ENCODE measurements at regions not wholly inside any gene's neighbourhood (a gene's known extent, or its start where the extent isn't known, plus 50 kb on each side); places are given as distances from the start of the nearest gene placed in this dataset.

- no peak for DNase-seq (ENCODE audit: low spot score)
Observed at GRCh38 chr22:44442186-44442815, 55.7 kb downstream of the RTL6 start.

- no peak for DNase-seq (ENCODE audit: low spot score)
Observed at GRCh38 chr22:44441401-44442185, 56.4 kb downstream of the RTL6 start.

DNA sequence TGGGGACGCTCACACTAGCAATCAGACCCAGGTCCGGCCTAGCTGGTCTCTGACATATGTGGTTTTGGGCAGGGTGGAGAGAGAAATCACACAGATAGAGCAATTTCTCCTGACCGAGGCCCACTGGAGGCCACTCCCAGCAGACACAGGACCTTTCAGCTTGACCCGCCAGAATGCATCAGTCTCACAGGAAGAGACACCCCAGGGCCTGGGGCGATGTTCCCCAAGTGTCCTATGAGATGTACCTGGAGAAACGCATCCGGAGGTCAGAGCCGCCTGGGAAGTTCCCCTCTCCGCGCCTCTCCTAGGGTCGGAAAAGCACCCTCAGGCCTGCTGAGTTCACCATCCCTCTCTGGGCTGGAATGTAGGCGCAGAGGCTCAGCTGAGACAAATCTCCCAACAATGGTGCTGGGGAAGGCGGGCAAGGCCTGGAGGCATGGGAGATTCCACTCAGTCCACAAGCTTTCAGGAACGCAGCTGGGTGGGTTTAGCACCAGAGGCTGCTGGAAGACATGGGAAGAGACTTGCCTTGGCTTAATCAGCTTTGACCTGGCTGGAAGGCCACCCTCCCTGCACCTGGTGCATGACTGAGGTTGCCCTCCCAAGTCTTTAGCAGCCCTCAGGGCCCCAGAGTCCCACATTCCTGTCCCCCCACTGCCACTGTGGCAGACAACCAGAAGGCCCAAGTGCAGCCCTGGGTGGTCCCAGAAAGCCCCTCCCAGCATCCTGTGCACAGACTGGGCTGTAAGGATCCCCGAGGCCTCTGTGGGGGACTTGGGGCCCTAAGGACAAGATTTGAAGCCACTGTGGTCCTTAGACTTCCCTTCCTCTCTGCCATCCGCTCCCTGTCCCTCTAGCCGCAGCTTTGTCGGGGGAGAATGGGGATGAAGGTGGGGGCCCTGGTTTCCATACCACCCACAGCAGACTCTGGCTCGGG is 57.5 kb downstream of the RTL6 start:
- DNase-seq (ENCODE audit: low spot score) = no peak

GRCh38 chr22:44439356-44440223 is 58.4 kb downstream of the RTL6 start:
- no peak for DNase-seq (ENCODE audit: low spot score)

DNA sequence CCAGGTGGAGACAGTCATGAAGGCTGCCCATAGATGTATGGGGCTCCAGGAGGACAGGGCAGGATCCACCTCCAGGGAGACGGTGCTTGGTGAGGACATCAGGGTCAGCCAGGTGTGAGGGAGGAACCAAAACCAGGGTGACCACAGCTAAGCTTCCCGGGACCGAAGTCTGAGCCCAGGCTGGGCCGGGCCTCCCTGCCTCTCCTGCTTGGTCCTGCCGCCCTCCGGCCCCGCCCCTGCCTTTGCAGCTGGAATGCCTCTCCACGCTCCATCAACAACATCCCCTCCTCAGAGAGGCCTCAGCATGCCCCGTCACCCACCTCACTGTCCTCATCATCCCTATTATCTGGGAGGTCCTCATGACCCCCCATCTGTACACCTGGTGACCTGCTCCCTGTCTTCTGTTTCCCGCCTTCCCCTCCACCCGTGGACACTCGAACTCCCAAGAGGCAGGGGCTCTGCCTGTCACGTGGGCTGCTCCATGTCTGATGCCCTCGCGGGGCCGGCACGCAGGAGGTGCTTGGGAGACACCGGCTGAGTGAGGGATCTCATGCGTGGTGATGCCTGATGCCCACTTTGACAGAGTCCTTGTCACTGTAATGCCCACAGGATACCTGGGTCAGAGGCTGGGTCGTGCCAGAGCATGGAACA is 59.4 kb downstream of the RTL6 start:
- DNase-seq (ENCODE audit: low spot score) = no peak

GRCh38 chr22:44438056-44438455 is 60.0 kb downstream of the RTL6 start:
- DNase-seq (ENCODE audit: low spot score) = no peak

DNA sequence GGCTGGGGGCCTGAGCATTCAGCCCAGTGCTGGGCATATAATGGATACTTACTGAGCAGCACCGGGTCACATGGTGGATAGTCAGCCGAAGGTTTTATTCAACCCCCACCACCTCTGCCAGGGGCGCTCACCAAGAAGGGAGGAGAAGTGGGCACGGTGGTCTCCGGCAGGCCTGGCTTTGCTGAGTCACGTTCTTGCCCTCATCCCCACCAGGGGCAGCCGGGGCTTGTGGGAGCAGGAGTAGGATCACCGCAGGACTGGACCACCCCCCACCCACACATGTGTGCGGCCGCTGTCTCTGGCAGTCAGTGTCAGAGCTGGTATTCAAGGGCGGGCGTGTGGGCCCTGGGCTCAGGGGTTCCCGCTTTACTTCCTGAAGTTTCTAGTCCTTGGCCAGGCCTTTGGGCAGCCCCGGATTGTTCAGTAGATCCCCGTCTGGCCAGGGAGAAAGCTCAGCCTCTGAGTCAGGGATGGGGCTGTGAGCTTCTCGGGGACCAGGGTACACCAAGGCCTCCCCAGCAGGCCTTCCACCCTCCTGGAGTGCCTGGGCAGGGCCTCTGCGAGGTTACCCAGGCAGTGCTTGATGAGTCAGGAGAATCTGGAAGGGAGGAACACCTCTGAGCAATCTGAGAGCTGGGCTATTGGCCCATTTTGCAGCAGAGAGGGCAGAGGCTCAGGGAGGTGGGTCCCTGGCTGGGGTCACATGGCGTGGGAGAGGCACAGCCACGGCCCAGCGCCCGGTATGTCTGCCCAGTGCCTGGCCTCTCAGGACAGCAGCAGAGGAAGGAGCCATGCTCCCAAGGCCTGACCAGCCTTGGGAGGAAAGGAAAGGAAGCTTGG is 60.6 kb downstream of the RTL6 start:
- DNase-seq (ENCODE audit: low spot score) = no peak

GRCh38 chr22:44436736-44437135 is 61.3 kb downstream of the RTL6 start:
- no peak for DNase-seq (ENCODE audit: low spot score)

DNA sequence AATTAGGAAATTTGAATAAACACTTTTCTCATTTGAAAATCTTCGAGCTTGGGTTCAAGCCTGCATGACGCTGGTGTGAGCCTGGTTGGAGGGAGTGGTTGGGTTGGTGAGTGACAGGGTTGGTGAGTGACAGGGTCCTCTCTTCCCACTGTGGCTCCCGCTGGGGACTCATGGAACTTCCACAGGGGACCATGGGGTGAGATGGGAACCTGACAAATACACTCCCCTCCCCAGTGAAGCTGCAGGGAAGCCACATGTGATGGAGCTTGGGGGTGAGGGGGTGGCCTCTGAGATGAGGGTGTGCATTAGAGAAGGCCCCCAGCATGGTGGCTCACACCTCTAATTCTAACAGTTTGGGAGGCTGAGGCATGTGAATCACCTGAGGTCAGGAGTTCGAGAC is 66.8 kb downstream of the RTL6 start:
- no peak for DNase-seq (ENCODE audit: low spot score)

- DNase-seq (ENCODE audit: low spot score) = no peak
Observed at GRCh38 chr22:44430716-44431115, 67.3 kb downstream of the RTL6 start.

DNA sequence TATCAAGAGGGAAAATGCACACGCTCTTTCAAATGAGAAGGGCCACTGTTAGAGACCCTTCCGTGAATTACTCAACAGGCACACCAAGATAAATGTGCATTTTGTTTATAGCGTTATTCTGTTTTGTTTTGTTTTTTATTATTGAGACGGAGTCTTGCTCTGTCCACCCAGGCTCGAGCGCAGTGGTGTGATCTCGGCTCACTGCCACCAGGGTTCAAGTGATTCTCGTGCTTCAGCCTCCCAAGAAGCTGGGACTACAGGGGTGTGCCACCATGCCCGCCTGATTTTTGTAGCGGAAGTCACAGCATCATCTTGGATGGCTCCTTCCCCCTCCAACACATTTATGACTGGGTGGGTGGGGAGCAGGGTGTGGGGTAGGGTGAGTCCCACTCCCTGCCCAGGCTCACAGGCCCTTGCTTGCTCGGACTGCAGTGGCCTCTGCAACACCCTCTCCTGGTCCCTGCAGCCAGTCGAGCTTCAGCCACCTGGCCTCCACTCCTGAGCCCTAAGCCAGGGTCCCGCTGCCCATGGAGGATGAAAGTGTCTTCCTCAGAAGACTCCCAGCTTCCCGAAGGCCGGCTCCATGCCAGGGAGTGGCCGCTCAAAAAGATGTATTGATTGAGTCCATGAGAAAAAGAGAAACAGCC is 68.0 kb downstream of the RTL6 start:
- DNase-seq (ENCODE audit: low spot score) = no peak

DNA sequence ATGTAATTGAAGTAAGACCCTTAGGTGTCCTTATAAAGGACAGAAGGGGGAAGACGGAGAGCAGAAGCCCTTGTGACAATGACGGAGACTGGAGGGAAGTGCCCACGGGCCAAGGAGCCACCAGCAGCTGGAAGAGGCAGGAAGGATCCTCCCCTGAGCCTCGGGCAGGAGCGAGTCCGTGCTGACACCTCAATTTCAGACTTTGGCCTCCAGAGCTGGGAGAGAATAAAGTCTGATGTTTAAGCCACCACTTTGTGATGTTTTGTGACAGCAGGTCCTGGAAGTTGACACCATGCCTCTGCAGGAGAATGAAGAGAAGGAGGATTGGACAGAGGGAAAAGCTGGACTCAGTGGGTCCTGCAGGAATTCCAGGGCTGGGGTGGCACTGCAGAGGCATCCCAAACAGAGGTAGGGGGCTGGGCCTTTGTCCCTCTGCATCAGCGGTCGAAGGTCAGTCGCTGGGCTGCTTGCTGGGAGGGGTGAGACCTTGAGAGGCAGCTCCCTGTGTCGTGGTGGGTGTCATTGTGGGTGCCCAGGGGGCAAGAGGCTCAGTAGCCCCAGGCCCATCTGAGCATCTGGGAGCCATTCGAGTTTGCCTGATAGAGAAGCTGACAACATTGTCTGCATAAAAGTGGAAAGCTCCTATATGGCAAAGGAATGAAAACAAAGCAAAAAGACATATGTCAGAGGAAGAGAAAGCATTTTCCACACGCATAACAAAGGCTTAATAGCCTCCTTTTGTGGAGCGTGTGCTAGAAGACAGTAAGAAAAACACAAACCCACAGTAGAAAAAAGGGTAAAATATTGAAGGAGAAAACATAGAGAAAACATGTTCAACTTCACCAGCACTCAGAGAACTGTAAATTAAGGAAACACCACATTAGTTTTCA is 68.8 kb downstream of the RTL6 start:
- no peak for DNase-seq (ENCODE audit: low spot score)

DNA sequence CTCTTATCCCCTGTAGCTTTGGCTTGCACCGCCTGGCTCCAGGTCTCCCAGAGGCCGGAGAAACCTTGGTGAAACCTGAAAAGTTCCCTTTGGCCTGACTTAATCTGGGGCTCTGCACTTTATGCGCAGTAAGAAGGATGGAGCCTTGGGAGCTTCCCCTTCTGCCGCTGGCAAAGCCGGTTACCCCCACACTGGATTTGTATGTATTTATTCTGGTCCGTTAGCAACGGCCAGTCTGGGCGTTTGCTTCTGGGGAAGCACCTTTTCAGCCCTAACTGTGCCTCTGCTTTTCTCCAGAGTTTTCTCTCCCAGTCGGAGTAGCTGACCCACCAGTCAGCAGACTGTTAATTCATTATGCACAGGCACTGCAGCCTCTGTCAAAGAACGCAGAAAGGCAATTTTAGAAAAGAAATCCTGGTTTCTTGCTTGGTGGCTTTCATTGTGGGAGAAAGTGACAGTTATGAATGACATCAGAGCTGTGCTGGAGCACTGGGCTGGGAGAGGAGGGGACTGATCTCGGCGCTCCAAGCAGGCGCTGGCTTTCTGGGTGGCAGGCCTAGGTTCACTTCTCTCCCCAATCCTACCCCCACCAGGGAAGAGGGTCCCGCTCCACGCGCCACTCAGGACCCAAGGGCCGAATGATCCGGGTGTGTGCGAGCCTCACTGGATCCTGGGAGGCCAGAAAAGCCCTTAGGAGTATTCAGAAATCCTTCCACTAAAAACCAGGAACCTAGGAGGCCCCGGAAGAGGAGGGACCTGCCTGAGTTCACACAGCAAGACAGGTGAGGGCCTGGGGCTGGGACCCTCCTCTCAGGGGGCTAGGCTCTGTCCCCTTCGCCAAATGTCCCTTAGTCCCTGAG is 70.2 kb downstream of the RTL6 start:
- no peak for DNase-seq (ENCODE audit: low spot score)

- DNase-seq (ENCODE audit: low spot score) = no peak
Observed at GRCh38 chr22:44426981-44427380, 71.1 kb downstream of the RTL6 start.

- DNase-seq (ENCODE audit: low spot score) = no peak
Observed at GRCh38 chr22:44425694-44426045, 72.4 kb downstream of the RTL6 start.

- no peak for DNase-seq (ENCODE audit: low spot score)
Observed at GRCh38 chr22:44424867-44425693, 73.0 kb downstream of the RTL6 start.

DNA sequence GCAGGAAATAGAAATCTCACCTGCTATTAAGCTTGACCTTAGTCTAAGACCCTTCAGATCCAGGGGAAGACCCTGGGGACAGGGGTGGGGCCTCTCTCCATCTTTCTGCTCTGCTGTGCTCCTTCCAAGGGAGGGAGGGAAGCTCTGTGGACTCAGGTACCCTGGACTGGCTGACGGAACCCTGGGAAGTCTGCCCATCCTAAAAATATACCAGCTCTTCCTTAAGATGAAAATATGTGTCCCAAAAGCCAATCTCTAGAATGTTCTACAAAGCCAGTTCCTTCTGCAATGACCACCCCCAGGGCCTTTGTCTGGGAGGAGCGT is 73.7 kb downstream of the RTL6 start:
- DNase-seq (ENCODE audit: low spot score) = no peak

Measured in H4 (cell line).